ENCODE measurements at regions not wholly inside any gene's neighbourhood (a gene's known extent, or its start where the extent isn't known, plus 50 kb on each side); places are given as distances from the start of the nearest gene placed in this dataset.
A peak's percentile ranks its signal among the peaks of the same experiment; 100 is the strongest.

- Histone ChIP-seq H4K8ac (ENCODE audit: extremely low read depth, insufficient read depth, low read length) (no peak overlapping the region), H3K9ac (replicated peaks in 1 of 4; ENCODE audit: extremely low read depth in 1 of 4, low read depth in 3 of 4, low read length in 3 of 4) (no peak overlapping the region), H3K23ac (ENCODE audit: insufficient read length) (no peak overlapping the region), H3K23me2 (ENCODE audit: low read depth, low read length) (no peaks in the 10 kb centered on the region), H2AFZ (ENCODE audit: low read length) (0 out of 2 replicates have a peak overlapping the region, but pooled peaks have one; percentile 12), H3K4me2 (ENCODE audit: insufficient read depth in 1 of 2, low read depth in 2 of 2, low read length in 2 of 2) (no peak overlapping the region), H3K27me3 (replicated peaks in 1 of 4; ENCODE audit: control insufficient read depth in 3 of 4, extremely low read depth in 1 of 4, insufficient read depth in 3 of 4, low read length in 3 of 4) (no peaks in the 10 kb centered on the region), H2AK5ac (ENCODE audit: low read depth, low read length) (no peak overlapping the region), H3K56ac (replicated peaks; ENCODE audit: insufficient read length, low read depth, low read length) (no peak overlapping the region), H3K4ac (replicated peaks; ENCODE audit: insufficient read length, low read depth, low read length) (no peak overlapping the region), H4K91ac (replicated peaks; ENCODE audit: insufficient read length, low read length) (no peak overlapping the region), H3K36me3 (ENCODE audit: control insufficient read depth in 2 of 4, insufficient read depth in 4 of 4, low read length in 3 of 4) (no peaks in the 10 kb centered on the region), H4K20me1 (replicated peaks in 1 of 2; ENCODE audit: control insufficient read depth in 1 of 2, insufficient read depth in 2 of 2, low read length in 2 of 2) (no peaks in the 10 kb centered on the region), H3K18ac (ENCODE audit: extremely low read depth, low read length) (no peak overlapping the region), H3K4me1 (replicated peaks in 1 of 4; ENCODE audit: control insufficient read depth in 3 of 4, insufficient read depth in 4 of 4, low read length in 3 of 4) (no peaks in the 10 kb centered on the region), H3K14ac (ENCODE audit: insufficient read length) (no peak overlapping the region), H3K79me1 (ENCODE audit: low read depth, low read length) (no peaks in the 10 kb centered on the region), H3K4me3 (ENCODE audit: extremely low read depth in 1 of 4, insufficient read depth in 2 of 4, low read depth in 3 of 4, low read length in 4 of 4) (no peak overlapping the region), H2BK5ac (ENCODE audit: low read depth, low read length) (no peak overlapping the region), H2BK15ac (ENCODE audit: low read length) (no peak overlapping the region), H3K27ac (ENCODE audit: low read depth, low read length) (no peak overlapping the region), H3K79me2 (ENCODE audit: control insufficient read depth in 1 of 2, insufficient read depth in 2 of 2, low read length in 2 of 2) (no peaks in the 10 kb centered on the region), H3K9me3 (ENCODE audit: insufficient read depth in 2 of 2, low read depth in 1 of 2, low read length in 1 of 2) (no peaks in the 10 kb centered on the region; a peak in 1 of 4 replicates), H2BK20ac (ENCODE audit: low read length) (no peak overlapping the region), H4K5ac (ENCODE audit: insufficient read length, low read depth, low read length) (no peak overlapping the region), H2BK120ac (replicated peaks; ENCODE audit: low read depth, low read length) (no peak overlapping the region), H2BK12ac (ENCODE audit: low read depth, low read length) (no peak overlapping the region)
- CTCF ChIA-PET (ENCODE audit: partially characterized antibody), result interaction anchor here (0.7 kb wide), 1 partner anchor 1366 kb away, joined by 6 read pairs; no protein-coding TSS in a partner anchor
- POLR2A ChIA-PET (ENCODE audit: partially characterized antibody), result no interaction called here
- no peak for DNase-seq (ENCODE audit: low read depth in 1 of 2, low spot score in 2 of 2)
- no peak for TF ChIP-seq POU5F1 (IDR thresholded peaks at IDR 0.05; ENCODE audit: low read depth, low read length)
- TF ChIP-seq KDM5A (IDR thresholded peaks at IDR 0.05; ENCODE audit: low read length), result no peak
- no peak for TF ChIP-seq TEAD4 (IDR thresholded peaks at IDR 0.05; ENCODE audit: low read depth, low read length)
- TF ChIP-seq TAF1 (IDR thresholded peaks at IDR 0.05; ENCODE audit: low read depth, low read length), result no peak
- no peak for TF ChIP-seq RNF2 (IDR thresholded peaks at IDR 0.05; ENCODE audit: borderline replicate concordance, low read depth, low read length, missing control alignments, poor library complexity, severe bottlenecking)
- TF ChIP-seq BCL11A (IDR thresholded peaks at IDR 0.05; ENCODE audit: low read depth in 2 of 2, low read length in 2 of 2), result no peak
- WGBS, 2 experiments (ENCODE audit: extremely low coverage in 1 of 2, insufficient coverage in 1 of 2, insufficient read length in 1 of 2, insufficient replicate concordance in 2 of 2, low coverage in 1 of 2, low lambda C conversion rate in 2 of 2, missing lambda C conversion rate in 1 of 2), result 98% methylated on average over 2 of the region's 2 CpGs; no CpG with 5 or more reads in 1 of the 2 experiments
- FAIRE-seq, result no peak
Measured at GRCh38 chr7:136605532-136606329, 262.7 kb upstream of the CHRM2 start.
